ENCODE measurements at regions not wholly inside any gene's neighbourhood (a gene's known extent, or its start where the extent isn't known, plus 50 kb on each side); places are given as distances from the start of the nearest gene placed in this dataset.

GRCh38 chr10:85542152-85542551 lies 824.4 kb downstream of the GRID1 start:
- no peak for TF ChIP-seq CTCF (IDR thresholded peaks at IDR 0.05 in 4 of 5, conservative IDR thresholded peaks at IDR 0.05 in 1 of 5)
- no peak for TF ChIP-seq POLR2A (IDR thresholded peaks at IDR 0.05)
